ENCODE measurements at regions not wholly inside any gene's neighbourhood (a gene's known extent, or its start where the extent isn't known, plus 50 kb on each side); places are given as distances from the start of the nearest gene placed in this dataset.
"Not testable (repeated sequence)": the region's sequence is repeated elsewhere in the genome, so short reads cannot be mapped to it uniquely, and the experiment has no call there.

DNA sequence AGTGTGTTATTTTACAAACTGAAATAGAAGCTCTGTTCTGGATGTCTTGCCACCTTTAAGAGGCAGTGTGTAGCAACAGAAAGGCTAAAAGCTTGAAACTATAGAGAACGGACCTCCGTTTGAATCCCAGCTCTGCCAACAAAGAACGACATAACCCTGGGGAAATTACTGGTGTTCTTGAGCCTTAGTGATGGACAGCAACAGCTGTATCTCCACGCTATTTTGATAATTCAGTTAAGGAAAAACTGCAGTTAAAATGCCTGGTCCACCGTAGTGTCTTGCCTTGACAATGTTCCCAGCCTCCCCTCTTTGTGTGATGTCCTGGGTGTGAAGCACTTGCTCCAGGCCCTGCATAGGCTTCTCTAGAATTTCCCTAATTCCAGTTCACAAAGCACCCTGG lies 256.8 kb upstream of the HS3ST1 start:
- H3K4me3 Mint-ChIP-seq: no peak overlapping the region
- H3K27me3 Mint-ChIP-seq (ENCODE audit: low read depth): peaks cover 5% of the 10 kb centered on the region
- no peaks in the 10 kb centered on the region for H3K9me3 Mint-ChIP-seq
- H3K36me3 Mint-ChIP-seq (ENCODE audit: insufficient read depth): no peaks in the 10 kb centered on the region
- no peaks in the 10 kb centered on the region for H3K4me1 Mint-ChIP-seq (ENCODE audit: low read depth)
- ATAC-seq (no peak), DNase-seq (no peak)

DNA sequence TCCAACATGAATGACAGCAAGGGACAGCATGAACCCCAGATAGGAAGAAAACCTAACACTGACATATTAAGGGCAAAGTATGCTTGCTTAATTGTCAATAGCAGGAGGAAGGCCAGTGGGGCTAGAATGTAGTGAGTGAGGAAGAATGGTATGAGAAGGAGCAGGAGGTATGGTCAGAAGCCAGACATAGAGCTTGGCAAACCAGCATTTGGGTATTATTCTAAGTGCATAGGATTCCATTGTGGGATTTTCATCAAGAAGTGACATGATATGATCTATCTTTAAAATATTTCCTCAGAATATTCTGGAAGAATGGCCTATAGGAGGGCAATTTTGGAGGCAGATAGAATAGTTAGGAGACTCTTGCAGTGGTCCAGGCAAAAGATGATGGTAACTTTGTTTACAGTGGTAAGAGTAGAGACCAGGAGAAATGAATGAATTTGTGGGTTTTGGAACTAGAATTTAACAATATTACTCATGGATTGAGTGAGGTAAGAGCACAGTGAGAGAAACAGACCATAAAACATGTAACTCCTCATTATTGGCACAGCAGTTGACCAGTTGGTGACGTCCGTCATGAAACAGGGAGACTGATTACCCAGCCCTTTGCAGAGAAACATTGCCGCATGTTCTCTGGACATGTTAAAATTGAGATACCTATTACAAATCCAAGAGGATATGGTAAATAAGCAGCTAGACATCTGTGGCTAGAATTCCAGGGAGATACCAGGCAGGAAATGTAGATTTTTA lies 246.5 kb upstream of the HS3ST1 start:
- no peaks in the 10 kb centered on the region for H3K36me3 Mint-ChIP-seq (ENCODE audit: insufficient read depth)
- peaks cover 4% of the 10 kb centered on the region for H3K27me3 Mint-ChIP-seq (ENCODE audit: low read depth)
- H3K4me3 Mint-ChIP-seq: no peak overlapping the region
- H3K9me3 Mint-ChIP-seq: no peaks in the 10 kb centered on the region
- ATAC-seq (no peak), DNase-seq (no peak)
- H3K4me1 Mint-ChIP-seq (ENCODE audit: low read depth): no peaks in the 10 kb centered on the region

DNA sequence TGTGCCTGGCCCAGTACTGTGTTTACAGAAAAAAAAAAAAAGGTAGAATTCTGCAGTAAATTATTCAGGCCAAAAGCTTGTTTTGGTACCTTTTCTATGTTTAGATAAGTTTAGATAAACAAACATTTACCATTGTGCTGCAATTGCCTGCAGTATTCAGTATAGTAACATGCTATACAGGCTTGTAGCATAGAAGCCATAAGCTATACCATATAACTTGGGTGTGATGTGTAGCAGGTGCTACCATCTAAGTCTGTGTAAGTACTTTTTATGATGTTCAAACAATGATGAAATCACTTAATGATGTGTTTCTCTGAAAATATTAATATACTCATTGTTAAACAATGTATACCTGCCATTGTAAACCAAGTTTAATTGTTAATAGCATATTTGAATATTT lies 241.6 kb upstream of the HS3ST1 start:
- peaks cover 1% of the 10 kb centered on the region for H3K27me3 Mint-ChIP-seq (ENCODE audit: low read depth)
- H3K4me1 Mint-ChIP-seq (ENCODE audit: low read depth): no peaks in the 10 kb centered on the region
- DNase-seq (no peak), ATAC-seq (no peak)
- H3K4me3 Mint-ChIP-seq: no peak overlapping the region
- H3K36me3 Mint-ChIP-seq (ENCODE audit: insufficient read depth): no peaks in the 10 kb centered on the region
- no peaks in the 10 kb centered on the region for H3K9me3 Mint-ChIP-seq

DNA sequence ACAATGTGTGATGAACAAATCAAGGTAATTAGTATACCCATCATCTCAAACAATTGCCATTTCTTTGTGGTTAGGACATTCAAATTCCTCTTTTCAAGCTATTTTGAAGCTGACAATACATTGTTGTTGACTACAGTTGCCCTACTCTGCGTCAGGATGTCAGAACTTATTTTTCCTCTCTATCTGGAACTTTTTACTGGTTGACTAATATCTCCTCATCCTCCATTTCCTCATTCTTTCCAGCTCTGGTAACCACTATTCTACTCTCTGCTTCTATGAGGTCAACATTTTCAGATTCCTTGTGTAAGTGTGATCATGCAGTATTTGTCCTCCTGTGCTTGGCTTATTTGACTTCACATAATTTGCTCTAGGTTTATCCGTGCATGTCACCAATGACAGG lies 240.5 kb upstream of the HS3ST1 start:
- no peak for ATAC-seq
- no peaks in the 10 kb centered on the region for H3K4me1 Mint-ChIP-seq (ENCODE audit: low read depth)
- no peak for DNase-seq
- no peaks in the 10 kb centered on the region for H3K36me3 Mint-ChIP-seq (ENCODE audit: insufficient read depth)
- H3K27me3 Mint-ChIP-seq (ENCODE audit: low read depth): no peaks in the 10 kb centered on the region
- H3K9me3 Mint-ChIP-seq: no peaks in the 10 kb centered on the region
- H3K4me3 Mint-ChIP-seq: no peak overlapping the region

DNA sequence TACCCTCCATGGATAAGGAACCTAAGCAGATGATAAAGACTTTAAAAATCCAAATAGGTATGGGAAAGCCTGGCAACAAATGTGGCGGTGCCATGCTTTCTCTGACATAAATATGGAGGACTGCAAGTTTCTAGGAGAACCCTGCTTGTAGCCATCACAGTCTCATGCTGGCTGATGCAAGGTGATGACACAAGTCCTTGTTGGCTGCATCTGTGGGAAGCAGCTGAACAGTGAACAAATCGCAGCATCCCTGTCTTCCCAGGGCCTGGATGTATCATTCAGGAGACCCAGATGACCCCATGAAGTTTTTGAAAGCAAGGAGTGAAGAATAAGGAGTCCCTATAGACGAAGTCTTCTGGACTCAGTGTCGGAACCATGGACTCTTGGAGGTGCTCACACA lies 234.4 kb upstream of the HS3ST1 start:
- Mint-ChIP-seq H3K4me1 (ENCODE audit: low read depth) (no peaks in the 10 kb centered on the region), H3K4me3 (no peak overlapping the region), H3K27me3 (ENCODE audit: low read depth) (no peaks in the 10 kb centered on the region), H3K9me3 (no peaks in the 10 kb centered on the region), H3K36me3 (ENCODE audit: insufficient read depth) (no peaks in the 10 kb centered on the region)
- ATAC-seq: no peak
- no peak for DNase-seq

DNA sequence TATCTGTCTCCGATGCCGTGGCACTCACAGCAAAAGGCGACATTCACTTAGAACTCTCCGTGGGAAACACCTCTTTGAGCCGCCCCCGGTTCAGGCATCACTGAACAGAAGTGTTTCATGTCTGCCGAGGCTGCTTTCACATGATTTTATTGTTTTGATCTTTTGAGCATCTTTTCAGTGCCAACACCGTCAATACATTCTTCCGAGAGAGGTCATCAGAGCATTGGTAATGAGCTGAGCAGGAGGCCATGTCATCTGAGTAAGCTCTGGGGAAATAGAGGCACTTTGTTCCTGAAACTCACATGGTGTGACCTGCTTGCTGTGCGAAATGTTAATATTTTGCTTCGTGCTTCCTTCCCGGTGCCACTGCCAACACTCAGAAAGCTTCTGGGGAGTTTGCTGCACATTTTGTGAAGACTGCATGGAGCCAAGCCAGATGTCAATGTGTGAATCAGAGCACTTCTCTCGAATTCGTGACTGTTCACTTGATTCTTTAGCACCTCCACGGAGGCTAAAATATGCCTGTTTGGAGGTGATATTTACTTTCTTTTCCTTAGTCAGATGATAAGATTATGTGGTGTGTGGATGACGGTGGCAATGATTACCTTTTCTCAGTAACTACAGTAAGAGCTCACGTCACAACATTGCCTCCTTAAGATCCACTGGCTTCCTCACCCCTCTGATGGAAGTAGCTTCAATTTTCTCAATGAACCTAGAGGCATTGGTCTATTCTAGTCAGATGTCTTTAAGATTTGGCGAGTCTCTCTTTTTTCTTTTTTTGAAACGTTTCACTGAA lies 222.3 kb upstream of the HS3ST1 start:
- peaks cover 2% of the 10 kb centered on the region for H3K27me3 Mint-ChIP-seq (ENCODE audit: low read depth)
- DNase-seq (no peak), ATAC-seq (no peak)
- no peak overlapping the region for H3K4me3 Mint-ChIP-seq
- H3K4me1 Mint-ChIP-seq (ENCODE audit: low read depth): no peaks in the 10 kb centered on the region
- H3K36me3 Mint-ChIP-seq (ENCODE audit: insufficient read depth): no peaks in the 10 kb centered on the region
- H3K9me3 Mint-ChIP-seq: no peaks in the 10 kb centered on the region

DNA sequence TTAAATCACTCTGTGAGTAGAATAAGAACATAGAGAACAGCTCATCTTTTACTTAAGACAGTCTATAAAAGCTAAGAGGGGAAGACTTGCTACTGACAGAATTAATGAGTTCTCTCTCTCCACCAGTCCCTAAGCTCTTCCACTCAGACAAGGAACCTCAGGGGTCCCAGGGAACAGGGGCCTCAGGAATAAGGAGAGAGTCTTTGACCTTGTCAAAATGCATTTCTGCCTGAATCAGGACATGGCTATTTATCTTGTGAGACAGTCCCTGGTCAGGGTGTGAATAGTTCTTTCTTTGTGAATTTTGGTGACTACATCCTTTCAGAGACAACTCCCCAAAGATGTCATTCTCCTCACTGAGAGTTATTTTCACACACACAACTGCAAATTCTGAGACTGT lies 218.7 kb upstream of the HS3ST1 start:
- ATAC-seq: no peak
- Mint-ChIP-seq H3K4me1 (ENCODE audit: low read depth) (no peaks in the 10 kb centered on the region), H3K27me3 (ENCODE audit: low read depth) (peaks cover 11% of the 10 kb centered on the region), H3K4me3 (no peak overlapping the region), H3K36me3 (ENCODE audit: insufficient read depth) (no peaks in the 10 kb centered on the region), H3K9me3 (peaks cover 6% of the 10 kb centered on the region)
- no peak for DNase-seq

DNA sequence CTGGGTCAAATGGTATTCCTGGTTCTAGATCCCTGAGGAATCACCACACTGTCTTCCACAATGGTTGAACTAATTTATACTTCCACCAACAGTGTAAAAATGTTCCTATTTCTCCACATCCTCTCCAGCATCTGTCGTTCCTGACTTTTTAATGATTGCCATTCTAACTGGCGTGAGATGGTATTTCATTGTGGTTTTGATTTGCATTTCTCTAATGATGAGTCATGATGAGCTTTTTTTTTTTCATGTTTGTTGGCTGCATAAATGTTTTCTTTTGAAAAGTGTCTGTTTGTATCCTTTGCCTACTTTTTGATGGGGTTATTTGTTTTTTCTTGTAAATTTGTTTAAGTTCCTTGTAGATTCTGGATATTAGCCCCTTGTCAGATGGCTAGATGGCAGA lies 214.4 kb upstream of the HS3ST1 start:
- Mint-ChIP-seq H3K9me3 (peaks cover 24% of the 10 kb centered on the region), H3K27me3 (ENCODE audit: low read depth) (peaks cover 11% of the 10 kb centered on the region)
- ATAC-seq; DNase-seq; H3K36me3 Mint-ChIP-seq (ENCODE audit: insufficient read depth); H3K4me3 Mint-ChIP-seq; H3K4me1 Mint-ChIP-seq (ENCODE audit: low read depth): not testable (repeated sequence)

DNA sequence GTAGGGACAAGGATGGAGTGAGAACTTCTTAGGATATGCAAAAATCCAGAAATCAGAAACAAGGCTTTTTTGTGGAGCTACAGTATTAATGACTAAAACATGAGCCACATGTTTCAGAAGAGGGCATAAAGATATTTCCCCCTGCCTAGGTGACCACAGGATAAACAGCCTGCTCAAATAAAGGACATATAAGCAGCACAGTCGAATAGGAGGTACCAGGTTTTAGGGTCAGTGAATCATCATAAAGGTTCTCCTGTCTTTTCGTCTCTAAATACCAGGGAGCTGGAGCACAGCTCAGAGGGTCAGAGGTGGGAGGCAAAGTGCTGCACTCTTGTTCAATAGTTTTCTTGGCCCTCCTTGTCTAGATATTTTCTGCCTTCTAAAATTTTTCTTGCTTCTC lies 211.9 kb upstream of the HS3ST1 start:
- ATAC-seq: no peak
- H3K36me3 Mint-ChIP-seq (ENCODE audit: insufficient read depth): no peaks in the 10 kb centered on the region

DNA sequence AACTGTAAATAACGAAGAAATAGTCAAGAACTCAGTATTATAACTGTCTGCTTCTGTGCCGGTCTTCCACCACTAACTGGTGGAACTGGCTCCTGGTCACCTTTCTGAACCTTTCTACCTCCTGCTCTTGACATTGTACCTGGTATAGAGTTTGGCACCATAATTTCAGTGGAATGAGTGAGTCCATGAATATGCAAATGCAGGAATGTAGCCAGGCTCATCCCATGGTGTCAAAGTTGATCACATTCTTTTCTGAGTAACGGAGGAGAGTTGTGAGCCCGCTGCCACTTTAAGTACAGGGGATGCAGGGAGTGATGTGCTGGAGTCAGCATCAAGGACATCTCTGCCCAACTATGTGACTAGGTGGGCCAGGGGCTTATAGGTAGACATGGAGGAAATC lies 207.9 kb upstream of the HS3ST1 start:
- no peak overlapping the region for H3K4me3 Mint-ChIP-seq
- no peak for ATAC-seq
- no peaks in the 10 kb centered on the region for H3K27me3 Mint-ChIP-seq (ENCODE audit: low read depth)
- no peak for DNase-seq
- no peaks in the 10 kb centered on the region for H3K36me3 Mint-ChIP-seq (ENCODE audit: insufficient read depth)
- no peaks in the 10 kb centered on the region for H3K4me1 Mint-ChIP-seq (ENCODE audit: low read depth)
- H3K9me3 Mint-ChIP-seq: peaks cover 18% of the 10 kb centered on the region

More for the DNA sequence above, 211.9 kb upstream of the HS3ST1 start:
- no peak for DNase-seq
- Mint-ChIP-seq H3K27me3 (ENCODE audit: low read depth) (peaks cover 9% of the 10 kb centered on the region), H3K9me3 (peaks cover 24% of the 10 kb centered on the region), H3K4me1 (ENCODE audit: low read depth) (no peaks in the 10 kb centered on the region), H3K4me3 (no peak overlapping the region)

DNA sequence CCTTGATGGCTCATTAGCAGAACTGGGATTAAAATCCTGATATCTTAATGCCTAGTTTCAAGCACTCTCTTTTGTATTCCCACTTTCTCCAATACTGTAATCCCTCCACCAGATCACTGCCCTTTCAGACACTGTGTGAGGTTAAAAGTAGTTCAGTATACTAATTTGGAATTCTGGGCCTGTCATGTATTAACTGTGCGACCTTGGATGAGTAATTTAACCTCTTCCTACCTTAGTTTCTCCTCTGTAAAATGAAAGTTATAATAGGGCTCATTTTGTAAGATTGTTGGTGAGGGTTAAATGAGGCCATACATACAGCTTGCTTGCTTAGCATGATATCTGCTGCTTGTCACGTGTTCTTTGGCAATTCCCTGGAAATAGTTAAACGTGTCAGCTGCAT lies 207.3 kb upstream of the HS3ST1 start:
- Mint-ChIP-seq H3K4me3 (no peak overlapping the region), H3K27me3 (ENCODE audit: low read depth) (no peaks in the 10 kb centered on the region), H3K36me3 (ENCODE audit: insufficient read depth) (no peaks in the 10 kb centered on the region), H3K4me1 (ENCODE audit: low read depth) (no peaks in the 10 kb centered on the region), H3K9me3 (peaks cover 18% of the 10 kb centered on the region)
- ATAC-seq (no peak), DNase-seq (no peak)

DNA sequence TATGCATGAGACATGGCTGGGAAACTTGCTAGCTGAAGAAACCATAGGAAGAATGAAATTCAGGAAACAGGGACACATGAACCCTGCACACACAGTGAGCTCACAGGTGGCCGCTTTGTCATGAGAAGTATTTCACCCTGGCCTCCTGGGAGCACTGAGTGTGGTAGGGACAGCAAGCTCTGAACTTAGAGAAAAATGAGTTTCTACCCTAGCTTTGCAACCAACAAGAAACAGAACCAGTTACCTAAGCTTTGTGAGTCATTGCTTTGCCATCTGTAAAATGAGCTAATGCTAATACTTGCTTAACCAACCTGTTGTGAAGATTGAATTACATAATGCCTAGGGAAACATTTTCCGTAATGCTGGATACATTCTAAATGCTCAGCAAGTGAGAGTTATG lies 206.6 kb upstream of the HS3ST1 start:
- ATAC-seq (no peak), DNase-seq (no peak)
- H3K36me3 Mint-ChIP-seq (ENCODE audit: insufficient read depth): no peaks in the 10 kb centered on the region
- H3K9me3 Mint-ChIP-seq: peaks cover 17% of the 10 kb centered on the region
- H3K27me3 Mint-ChIP-seq (ENCODE audit: low read depth): no peaks in the 10 kb centered on the region
- no peaks in the 10 kb centered on the region for H3K4me1 Mint-ChIP-seq (ENCODE audit: low read depth)
- H3K4me3 Mint-ChIP-seq: no peak overlapping the region

DNA sequence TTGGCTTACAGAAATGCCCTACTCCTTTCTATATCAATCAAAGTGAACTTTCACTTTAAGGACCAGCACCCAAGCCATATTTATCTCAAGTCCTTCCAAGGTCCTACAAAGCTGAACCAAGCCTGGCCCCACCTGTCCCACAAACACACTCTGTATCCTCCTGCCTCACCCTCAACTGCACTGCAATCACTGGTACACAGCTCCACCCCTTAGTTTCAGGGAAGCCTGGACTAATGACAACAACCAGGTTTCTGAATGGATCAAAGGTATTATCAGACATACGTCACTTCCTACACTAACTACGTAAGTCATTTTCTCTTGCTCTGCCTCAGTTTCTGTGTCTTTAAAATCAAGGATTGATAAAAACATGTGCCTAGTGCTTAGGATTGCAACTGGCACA lies 205.6 kb upstream of the HS3ST1 start:
- Mint-ChIP-seq H3K36me3 (ENCODE audit: insufficient read depth) (no peaks in the 10 kb centered on the region), H3K4me1 (ENCODE audit: low read depth) (no peaks in the 10 kb centered on the region), H3K27me3 (ENCODE audit: low read depth) (no peaks in the 10 kb centered on the region), H3K9me3 (peaks cover 9% of the 10 kb centered on the region), H3K4me3 (no peak overlapping the region)
- ATAC-seq: no peak
- DNase-seq: no peak

DNA sequence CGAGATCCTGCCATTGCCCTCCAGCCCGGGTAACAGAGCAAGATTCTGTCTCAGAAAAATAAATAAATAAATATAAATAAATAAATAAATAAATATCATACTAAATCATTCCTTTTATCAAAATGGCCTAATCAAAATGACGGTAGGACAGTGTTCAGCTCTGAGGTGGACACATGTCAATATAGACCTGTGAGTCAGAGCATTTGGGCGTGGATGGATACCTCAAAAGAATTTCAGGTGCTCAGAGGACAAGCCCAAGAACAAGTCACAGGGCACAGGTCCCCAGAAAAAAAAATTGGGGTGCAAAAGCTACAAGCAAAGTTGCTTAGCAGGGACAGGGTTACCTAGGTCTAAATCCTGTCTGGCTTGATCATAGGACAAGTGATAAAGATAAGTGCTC lies 204.7 kb upstream of the HS3ST1 start:
- Mint-ChIP-seq H3K9me3 (peaks cover under 1% of the 10 kb centered on the region), H3K36me3 (ENCODE audit: insufficient read depth) (no peaks in the 10 kb centered on the region), H3K4me1 (ENCODE audit: low read depth) (no peaks in the 10 kb centered on the region), H3K27me3 (ENCODE audit: low read depth) (no peaks in the 10 kb centered on the region), H3K4me3 (no peak overlapping the region)
- DNase-seq (no peak), ATAC-seq (no peak)

DNA sequence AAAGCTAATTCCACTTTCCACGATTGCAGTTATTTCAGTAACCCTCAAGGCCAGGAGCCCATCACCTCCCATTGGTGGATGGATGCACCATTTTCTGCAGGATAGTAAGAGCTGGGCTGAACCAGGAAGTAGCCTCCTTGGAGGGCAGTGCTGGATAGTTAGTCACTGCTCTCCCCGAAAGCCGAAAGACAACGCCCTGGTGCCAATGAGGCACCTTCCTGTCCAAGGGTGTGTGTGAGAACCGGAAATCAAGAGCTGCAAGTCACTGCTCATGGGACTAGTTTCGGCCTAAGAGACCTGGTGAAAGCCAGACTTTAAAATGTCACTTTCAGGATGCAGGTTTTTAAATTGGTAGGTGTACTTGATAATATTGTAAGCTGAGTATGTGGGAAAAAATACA lies 203.8 kb upstream of the HS3ST1 start:
- no peak for ATAC-seq
- Mint-ChIP-seq H3K9me3 (no peaks in the 10 kb centered on the region), H3K27me3 (ENCODE audit: low read depth) (no peaks in the 10 kb centered on the region), H3K36me3 (ENCODE audit: insufficient read depth) (no peaks in the 10 kb centered on the region), H3K4me1 (ENCODE audit: low read depth) (no peaks in the 10 kb centered on the region), H3K4me3 (no peak overlapping the region)
- DNase-seq: no peak
